ENCODE measurements at regions not wholly inside any gene's neighbourhood (a gene's known extent, or its start where the extent isn't known, plus 50 kb on each side); places are given as distances from the start of the nearest gene placed in this dataset.

DNA sequence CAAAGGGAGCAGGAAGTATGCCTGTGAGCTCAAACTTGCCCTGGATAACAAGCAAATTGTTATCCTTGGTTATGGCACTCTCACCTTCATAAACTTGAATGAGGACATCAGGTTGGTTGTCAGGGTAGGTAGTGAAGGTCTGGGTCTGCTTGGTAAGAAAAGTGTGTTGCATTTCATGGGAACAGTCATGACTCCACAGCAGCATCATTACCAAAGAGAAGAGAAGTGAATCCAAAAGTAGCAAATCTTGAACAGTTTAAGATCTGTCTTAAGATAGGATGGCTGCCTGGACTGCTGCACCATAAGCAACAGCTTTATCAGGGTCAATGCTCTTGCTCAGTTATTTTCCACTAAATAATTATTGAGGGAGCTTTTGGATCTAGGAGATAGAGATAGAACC lies 350.7 kb upstream of the MAP2 start:
- H4K20me1 ChIP-seq (ENCODE audit: control insufficient read depth, insufficient read depth, low read depth, low read length), result no peaks in the 10 kb centered on the region
- H3K27ac ChIP-seq (ENCODE audit: low read depth, low read length), result no peak overlapping the region
- H3K9me3 ChIP-seq (ENCODE audit: control insufficient read depth, insufficient read depth, low read length), result no peaks in the 10 kb centered on the region
- no peaks in the 10 kb centered on the region for H3K79me2 ChIP-seq (ENCODE audit: control insufficient read depth, low read length)
- no peaks in the 10 kb centered on the region for H3K4me1 ChIP-seq (ENCODE audit: control insufficient read depth, low read length)
- no peaks in the 10 kb centered on the region for H3K36me3 ChIP-seq (ENCODE audit: control insufficient read depth, low read length)
- H3F3A ChIP-seq (ENCODE audit: control insufficient read depth, insufficient read depth), result no peaks in the 10 kb centered on the region
- H3K9me2 ChIP-seq (replicated peaks; ENCODE audit: control insufficient read depth, low read length), result no peaks in the 10 kb centered on the region
- H3K4me3 ChIP-seq (ENCODE audit: low read length), result no peak overlapping the region
- no peaks in the 10 kb centered on the region for H3K27me3 ChIP-seq (ENCODE audit: control insufficient read depth, low read length)
- no peak for TF ChIP-seq EZH2phosphoT487 (IDR thresholded peaks at IDR 0.05; ENCODE audit: borderline replicate concordance, low read length)
- TF ChIP-seq, protein P1, sequence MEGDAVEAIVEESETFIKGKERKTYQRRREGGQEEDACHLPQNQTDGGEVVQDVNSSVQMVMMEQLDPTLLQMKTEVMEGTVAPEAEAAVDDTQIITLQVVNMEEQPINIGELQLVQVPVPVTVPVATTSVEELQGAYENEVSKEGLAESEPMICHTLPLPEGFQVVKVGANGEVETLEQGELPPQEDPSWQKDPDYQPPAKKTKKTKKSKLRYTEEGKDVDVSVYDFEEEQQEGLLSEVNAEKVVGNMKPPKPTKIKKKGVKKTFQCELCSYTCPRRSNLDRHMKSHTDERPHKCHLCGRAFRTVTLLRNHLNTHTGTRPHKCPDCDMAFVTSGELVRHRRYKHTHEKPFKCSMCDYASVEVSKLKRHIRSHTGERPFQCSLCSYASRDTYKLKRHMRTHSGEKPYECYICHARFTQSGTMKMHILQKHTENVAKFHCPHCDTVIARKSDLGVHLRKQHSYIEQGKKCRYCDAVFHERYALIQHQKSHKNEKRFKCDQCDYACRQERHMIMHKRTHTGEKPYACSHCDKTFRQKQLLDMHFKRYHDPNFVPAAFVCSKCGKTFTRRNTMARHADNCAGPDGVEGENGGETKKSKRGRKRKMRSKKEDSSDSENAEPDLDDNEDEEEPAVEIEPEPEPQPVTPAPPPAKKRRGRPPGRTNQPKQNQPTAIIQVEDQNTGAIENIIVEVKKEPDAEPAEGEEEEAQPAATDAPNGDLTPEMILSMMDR (IDR thresholded peaks at IDR 0.05; ENCODE audit: low read depth, low read length, poor library complexity, severe bottlenecking), result no peak
- H3K4me2 ChIP-seq (ENCODE audit: low read length), result no peak overlapping the region

DNA sequence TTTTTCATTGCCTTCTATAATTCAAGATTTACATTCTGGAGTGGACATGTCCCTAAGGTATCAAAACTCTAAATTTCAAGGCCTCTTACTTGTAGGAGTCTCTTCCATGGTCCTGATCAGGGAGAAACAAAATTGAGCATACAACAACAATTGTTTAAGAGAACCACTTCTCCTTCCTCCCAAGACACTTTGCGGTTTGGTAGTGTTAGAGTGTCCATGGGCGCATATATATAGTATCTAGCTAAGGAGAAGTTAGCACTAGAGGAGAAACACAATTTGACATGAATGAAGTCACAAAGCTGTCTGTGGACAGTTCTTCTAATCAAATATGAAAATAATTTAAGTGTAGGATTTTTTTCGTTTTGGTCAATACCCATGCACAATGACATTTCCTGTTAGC lies 349.1 kb upstream of the MAP2 start:
- H3K4me1 ChIP-seq (ENCODE audit: control insufficient read depth, low read length), result no peaks in the 10 kb centered on the region
- H3K27me3 ChIP-seq (ENCODE audit: control insufficient read depth, low read length), result no peaks in the 10 kb centered on the region
- no peaks in the 10 kb centered on the region for H4K20me1 ChIP-seq (ENCODE audit: control insufficient read depth, insufficient read depth, low read depth, low read length)
- no peaks in the 10 kb centered on the region for H3F3A ChIP-seq (ENCODE audit: control insufficient read depth, insufficient read depth)
- no peaks in the 10 kb centered on the region for H3K9me3 ChIP-seq (ENCODE audit: control insufficient read depth, insufficient read depth, low read length)
- H3K4me3 ChIP-seq (ENCODE audit: low read length), result no peak overlapping the region
- H3K36me3 ChIP-seq (ENCODE audit: control insufficient read depth, low read length), result no peaks in the 10 kb centered on the region
- H3K4me2 ChIP-seq (ENCODE audit: low read length), result no peak overlapping the region
- no peaks in the 10 kb centered on the region for H3K9me2 ChIP-seq (replicated peaks; ENCODE audit: control insufficient read depth, low read length)
- no peak overlapping the region for H3K27ac ChIP-seq (ENCODE audit: low read depth, low read length)
- H3K79me2 ChIP-seq (ENCODE audit: control insufficient read depth, low read length), result no peaks in the 10 kb centered on the region
- TF ChIP-seq, protein P1 (IDR thresholded peaks at IDR 0.05; ENCODE audit: low read depth, low read length, poor library complexity, severe bottlenecking), result no peak
- no peak for TF ChIP-seq EZH2phosphoT487 (IDR thresholded peaks at IDR 0.05; ENCODE audit: borderline replicate concordance, low read length)

DNA sequence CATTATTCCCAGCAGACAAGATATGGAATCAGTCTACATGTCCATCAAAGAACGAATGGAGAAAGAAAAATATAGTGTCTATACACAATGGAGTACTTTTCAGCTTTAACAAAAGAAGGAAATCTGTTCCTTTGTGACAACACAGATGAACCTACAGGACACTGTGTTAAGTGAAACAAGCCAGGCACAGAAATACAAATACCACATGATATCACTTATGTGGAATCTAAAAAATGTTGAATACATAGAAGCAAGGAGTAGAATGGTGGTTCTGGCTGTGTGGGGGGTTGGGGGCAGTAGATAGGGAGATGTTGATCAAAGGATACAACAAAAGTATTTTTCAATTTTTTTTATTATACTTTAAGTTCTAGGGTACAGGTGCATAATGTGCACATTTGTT lies 347.7 kb upstream of the MAP2 start:
- Histone ChIP-seq H3K27me3 (ENCODE audit: control insufficient read depth, low read length) (no peaks in the 10 kb centered on the region), H3K9me2 (replicated peaks; ENCODE audit: control insufficient read depth, low read length) (no peaks in the 10 kb centered on the region), H3K4me1 (ENCODE audit: control insufficient read depth, low read length) (no peaks in the 10 kb centered on the region), H3F3A (ENCODE audit: control insufficient read depth, insufficient read depth) (no peaks in the 10 kb centered on the region), H3K79me2 (ENCODE audit: control insufficient read depth, low read length) (no peaks in the 10 kb centered on the region), H3K36me3 (ENCODE audit: control insufficient read depth, low read length) (no peaks in the 10 kb centered on the region), H3K4me3 (ENCODE audit: low read length) (no peak overlapping the region), H3K9me3 (ENCODE audit: control insufficient read depth, insufficient read depth, low read length) (no peaks in the 10 kb centered on the region), H3K27ac (ENCODE audit: low read depth, low read length) (no peak overlapping the region), H3K4me2 (ENCODE audit: low read length) (no peak overlapping the region), H4K20me1 (ENCODE audit: control insufficient read depth, insufficient read depth, low read depth, low read length) (no peaks in the 10 kb centered on the region)
- TF ChIP-seq, protein P1 (IDR thresholded peaks at IDR 0.05; ENCODE audit: low read depth, low read length, poor library complexity, severe bottlenecking), result no peak
- no peak for TF ChIP-seq EZH2phosphoT487 (IDR thresholded peaks at IDR 0.05; ENCODE audit: borderline replicate concordance, low read length)

DNA sequence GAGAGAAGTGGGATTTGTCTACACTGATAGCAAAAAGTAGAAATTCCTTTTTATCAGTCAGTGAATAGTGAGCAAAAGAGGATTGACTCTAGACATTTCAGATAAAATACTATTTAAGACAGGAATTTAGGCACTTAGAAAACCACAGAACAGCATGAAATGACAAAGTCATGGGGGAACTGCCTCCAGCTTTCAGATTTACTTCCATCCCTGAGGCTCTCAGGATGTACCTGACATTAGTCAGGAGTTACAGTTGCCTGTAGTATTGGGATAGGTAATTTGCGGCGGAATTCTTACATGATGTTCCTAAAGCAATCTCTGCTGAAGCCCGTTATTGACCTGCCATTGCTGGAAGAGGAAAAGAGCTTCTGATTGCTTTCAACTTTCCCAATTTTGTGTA lies 337.1 kb upstream of the MAP2 start:
- Histone ChIP-seq H4K20me1 (ENCODE audit: control insufficient read depth, insufficient read depth, low read depth, low read length) (no peaks in the 10 kb centered on the region), H3K9me3 (ENCODE audit: control insufficient read depth, insufficient read depth, low read length) (no peaks in the 10 kb centered on the region), H3K27me3 (ENCODE audit: control insufficient read depth, low read length) (no peaks in the 10 kb centered on the region), H3K4me2 (ENCODE audit: low read length) (no peak overlapping the region), H3K9me2 (replicated peaks; ENCODE audit: control insufficient read depth, low read length) (no peaks in the 10 kb centered on the region), H3K4me3 (ENCODE audit: low read length) (no peak overlapping the region), H3K27ac (ENCODE audit: low read depth, low read length) (no peak overlapping the region), H3K4me1 (ENCODE audit: control insufficient read depth, low read length) (no peaks in the 10 kb centered on the region), H3F3A (ENCODE audit: control insufficient read depth, insufficient read depth) (no peaks in the 10 kb centered on the region), H3K36me3 (ENCODE audit: control insufficient read depth, low read length) (no peaks in the 10 kb centered on the region), H3K79me2 (ENCODE audit: control insufficient read depth, low read length) (no peaks in the 10 kb centered on the region)
- TF ChIP-seq, protein P1 (IDR thresholded peaks at IDR 0.05; ENCODE audit: low read depth, low read length, poor library complexity, severe bottlenecking), result no peak
- TF ChIP-seq EZH2phosphoT487 (IDR thresholded peaks at IDR 0.05; ENCODE audit: borderline replicate concordance, low read length), result no peak
